ENCODE measurements at regions not wholly inside any gene's neighbourhood (a gene's known extent, or its start where the extent isn't known, plus 50 kb on each side); places are given as distances from the start of the nearest gene placed in this dataset.
"Not testable (repeated sequence)": the region's sequence is repeated elsewhere in the genome, so short reads cannot be mapped to it uniquely, and the experiment has no call there.

GRCh38 chr3:161943801-161944345, 447.3 kb downstream of the OTOL1 start:
- TF ChIP-seq CTCF, POLR2A (IDR thresholded peaks at IDR 0.05): not testable (repeated sequence)

All from body of pancreas (tissue), 4 donors.